ENCODE measurements at regions not wholly inside any gene's neighbourhood (a gene's known extent, or its start where the extent isn't known, plus 50 kb on each side); places are given as distances from the start of the nearest gene placed in this dataset.

DNA sequence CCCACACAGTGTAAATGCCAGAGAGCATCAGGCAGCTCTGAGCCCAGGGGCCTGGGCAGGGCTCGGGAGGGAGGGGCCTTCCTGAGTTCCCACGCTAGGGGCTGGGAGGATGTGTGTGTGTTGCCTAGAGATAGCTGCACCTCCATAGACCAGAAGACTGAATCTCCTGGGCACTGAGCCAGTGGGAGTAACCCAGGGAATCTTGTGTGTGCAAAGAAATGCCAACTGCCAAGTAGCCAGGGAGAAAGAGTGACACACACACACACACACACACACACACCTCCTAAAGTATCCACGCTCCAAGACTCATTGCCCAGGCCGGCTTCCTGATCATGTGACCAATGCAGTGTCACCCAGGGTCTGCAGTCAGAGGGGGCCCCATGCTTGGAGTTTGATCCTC is 166.2 kb upstream of the RPL38 start:
- ChIA-PET POLR2A (no interaction called here), CTCF (no interaction called here)
- no peak overlapping the region for H3K4me3 ChIP-seq (ENCODE audit: low read depth, low read length)
- no peak for DNase-seq (ENCODE audit: low read depth, low spot score)
- TF ChIP-seq, protein P1, sequence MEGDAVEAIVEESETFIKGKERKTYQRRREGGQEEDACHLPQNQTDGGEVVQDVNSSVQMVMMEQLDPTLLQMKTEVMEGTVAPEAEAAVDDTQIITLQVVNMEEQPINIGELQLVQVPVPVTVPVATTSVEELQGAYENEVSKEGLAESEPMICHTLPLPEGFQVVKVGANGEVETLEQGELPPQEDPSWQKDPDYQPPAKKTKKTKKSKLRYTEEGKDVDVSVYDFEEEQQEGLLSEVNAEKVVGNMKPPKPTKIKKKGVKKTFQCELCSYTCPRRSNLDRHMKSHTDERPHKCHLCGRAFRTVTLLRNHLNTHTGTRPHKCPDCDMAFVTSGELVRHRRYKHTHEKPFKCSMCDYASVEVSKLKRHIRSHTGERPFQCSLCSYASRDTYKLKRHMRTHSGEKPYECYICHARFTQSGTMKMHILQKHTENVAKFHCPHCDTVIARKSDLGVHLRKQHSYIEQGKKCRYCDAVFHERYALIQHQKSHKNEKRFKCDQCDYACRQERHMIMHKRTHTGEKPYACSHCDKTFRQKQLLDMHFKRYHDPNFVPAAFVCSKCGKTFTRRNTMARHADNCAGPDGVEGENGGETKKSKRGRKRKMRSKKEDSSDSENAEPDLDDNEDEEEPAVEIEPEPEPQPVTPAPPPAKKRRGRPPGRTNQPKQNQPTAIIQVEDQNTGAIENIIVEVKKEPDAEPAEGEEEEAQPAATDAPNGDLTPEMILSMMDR (IDR thresholded peaks at IDR 0.05; ENCODE audit: insufficient read depth, low read length, missing control alignments) = no peak

DNA sequence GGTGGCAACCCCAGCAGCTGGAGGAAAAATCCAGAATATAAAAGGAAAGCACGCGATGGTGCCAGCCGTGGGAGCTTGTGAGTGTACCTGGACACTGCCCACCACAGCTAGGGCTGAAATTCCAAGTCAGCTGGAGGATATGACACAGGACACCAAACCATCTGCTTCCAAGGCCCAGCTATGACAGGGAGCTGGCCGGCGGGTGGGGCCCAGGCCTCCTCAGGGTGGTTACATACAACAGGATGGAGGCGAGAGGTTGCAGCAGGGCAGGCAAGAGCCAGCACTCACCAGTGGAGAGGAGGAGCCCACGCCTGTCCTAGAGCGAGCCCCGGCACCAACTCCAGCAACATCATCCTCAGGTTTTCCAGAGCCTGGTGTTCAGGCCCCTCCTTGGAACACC is 163.2 kb upstream of the RPL38 start:
- TF ChIP-seq, protein P1 (IDR thresholded peaks at IDR 0.05; ENCODE audit: insufficient read depth, low read length, missing control alignments) = no peak
- ChIA-PET POLR2A (no interaction called here), CTCF (no interaction called here)
- DNase-seq (ENCODE audit: low read depth, low spot score) = no peak
- no peak overlapping the region for H3K4me3 ChIP-seq (ENCODE audit: low read depth, low read length)

DNA sequence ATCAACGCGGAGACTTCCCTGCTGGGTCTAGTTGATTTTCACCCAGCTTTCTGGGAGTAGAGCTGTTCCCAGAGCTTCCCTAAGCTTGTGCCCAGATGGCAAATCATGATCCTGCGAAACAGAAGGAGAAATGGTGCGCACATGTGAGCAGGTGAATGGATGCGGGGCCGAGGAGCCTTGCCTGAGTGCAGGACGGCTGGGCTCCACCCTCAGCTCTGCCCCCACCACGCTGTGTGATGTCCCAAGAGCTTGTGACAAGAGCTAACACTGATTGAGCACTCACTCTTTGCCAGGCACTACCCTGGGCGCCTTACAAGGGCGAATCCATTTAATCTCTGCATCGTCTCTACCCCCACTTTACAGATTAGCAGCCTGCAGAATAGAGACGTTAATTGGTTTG is 162.7 kb upstream of the RPL38 start:
- TF ChIP-seq, protein P1 (IDR thresholded peaks at IDR 0.05; ENCODE audit: insufficient read depth, low read length, missing control alignments) = no peak
- CTCF ChIA-PET = no interaction called here
- no peak overlapping the region for H3K4me3 ChIP-seq (ENCODE audit: low read depth, low read length)
- DNase-seq (ENCODE audit: low read depth, low spot score) = no peak
- POLR2A ChIA-PET = no interaction called here

DNA sequence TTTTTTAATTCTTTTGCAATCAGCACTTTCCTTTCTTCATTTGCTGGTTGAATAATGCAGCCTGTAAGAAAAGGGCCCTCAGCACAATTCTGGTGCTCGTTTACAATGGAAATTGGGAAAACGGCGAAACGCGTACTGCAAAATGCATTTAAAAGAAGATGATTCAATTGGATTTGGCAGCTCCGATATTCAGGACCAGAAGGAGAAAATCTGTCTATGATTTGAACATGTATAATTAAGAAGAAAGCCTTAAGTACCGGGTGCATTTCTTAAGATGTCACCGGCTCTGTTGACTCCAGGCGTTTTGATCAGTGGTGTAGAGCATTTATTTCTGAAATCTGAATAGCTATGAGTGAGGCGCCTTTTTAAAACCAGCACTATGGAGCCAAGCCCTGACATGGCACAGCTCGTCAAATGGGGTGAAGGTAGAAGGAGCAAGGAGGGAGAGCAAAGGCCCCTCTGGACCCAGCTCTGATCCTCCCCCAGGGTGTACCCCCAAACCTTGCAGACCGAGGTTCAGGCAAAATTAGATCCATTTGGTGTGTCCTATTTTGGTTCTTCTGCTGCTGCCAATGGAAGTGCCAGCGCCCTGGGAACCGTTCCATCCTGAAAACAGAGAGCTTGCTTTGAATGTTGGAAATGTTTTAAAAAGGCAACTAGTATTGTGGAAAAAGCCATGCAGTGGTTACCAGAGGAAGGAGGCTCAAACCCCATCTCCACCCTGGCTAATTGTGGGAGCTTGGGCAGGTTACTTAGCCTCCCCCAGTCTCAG is 161.4 kb upstream of the RPL38 start:
- ChIA-PET POLR2A (no interaction called here), CTCF (no interaction called here)
- H3K4me3 ChIP-seq (ENCODE audit: low read depth, low read length) = no peak overlapping the region
- TF ChIP-seq, protein P1 (IDR thresholded peaks at IDR 0.05; ENCODE audit: insufficient read depth, low read length, missing control alignments) = no peak
- DNase-seq (ENCODE audit: low read depth, low spot score) = no peak

DNA sequence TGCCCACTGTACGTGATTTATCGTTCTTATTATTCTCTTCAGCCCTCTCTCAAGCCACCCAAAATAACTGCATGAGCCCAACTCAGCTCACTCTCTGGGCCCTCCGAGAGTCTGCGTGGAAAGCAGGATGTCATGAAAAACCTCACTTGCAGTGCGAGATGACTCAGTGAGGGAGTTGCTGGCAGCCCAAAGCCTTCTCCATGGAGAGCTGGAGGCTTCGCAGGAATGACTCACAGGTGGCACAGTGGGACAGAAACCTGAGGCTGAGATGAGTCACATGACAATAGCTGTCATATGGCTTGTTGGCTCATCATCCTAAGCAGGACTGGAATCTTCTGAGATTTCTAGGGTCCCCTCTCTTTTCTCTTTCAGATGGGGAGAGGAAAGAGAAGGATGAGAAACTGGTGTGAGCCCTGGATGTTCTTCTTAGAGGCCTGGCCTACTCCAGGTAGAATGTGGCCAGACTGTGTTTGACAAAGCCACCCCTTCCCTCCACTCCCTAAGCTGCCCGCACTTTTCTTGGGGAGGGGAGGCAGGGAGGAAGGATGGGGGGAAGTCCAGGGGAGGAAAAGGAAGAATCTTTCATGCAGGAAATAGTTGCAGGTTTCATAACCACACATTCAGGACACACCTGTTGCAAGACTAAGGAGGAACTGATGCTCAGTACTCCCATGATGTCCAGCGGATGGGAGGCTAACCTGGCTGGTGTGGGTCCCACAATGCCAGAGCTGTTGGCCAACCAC is 160.6 kb upstream of the RPL38 start:
- POLR2A ChIA-PET = no interaction called here
- CTCF ChIA-PET = no interaction called here
- DNase-seq (ENCODE audit: low read depth, low spot score) = peak; percentile 56
- H3K4me3 ChIP-seq (ENCODE audit: low read depth, low read length) = no peak overlapping the region
- TF ChIP-seq, protein P1 (IDR thresholded peaks at IDR 0.05; ENCODE audit: insufficient read depth, low read length, missing control alignments) = no peak

DNA sequence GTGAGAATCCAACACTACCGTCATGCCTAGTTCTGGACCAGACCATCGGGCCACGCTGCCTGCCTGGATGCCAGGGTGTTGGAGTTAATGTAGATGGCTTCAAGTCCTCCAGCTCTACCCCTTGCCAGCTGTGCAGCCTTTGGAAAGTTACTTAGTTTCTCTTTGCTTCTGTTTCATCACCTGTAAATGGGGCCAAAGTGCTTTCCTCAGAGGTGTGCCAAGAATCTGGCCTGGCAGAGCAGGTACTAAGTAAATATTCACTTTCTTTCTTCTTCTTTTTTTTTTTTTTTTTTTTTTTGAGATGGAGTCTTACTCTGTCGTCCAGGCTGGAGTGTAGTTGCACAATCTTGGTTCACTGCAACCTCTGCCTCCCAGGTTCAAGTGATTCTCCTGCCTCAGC is 159.5 kb upstream of the RPL38 start:
- DNase-seq (ENCODE audit: low read depth, low spot score) = no peak
- TF ChIP-seq, protein P1 (IDR thresholded peaks at IDR 0.05; ENCODE audit: insufficient read depth, low read length, missing control alignments) = no peak
- no peak overlapping the region for H3K4me3 ChIP-seq (ENCODE audit: low read depth, low read length)
- ChIA-PET CTCF (no interaction called here), POLR2A (no interaction called here)

Measured in AG04449 (cell line).